Uterus (tissue), 3 donors: ENCODE measurements at regions not wholly inside any gene's neighbourhood (a gene's known extent, or its start where the extent isn't known, plus 50 kb on each side); places are given as distances from the start of the nearest gene placed in this dataset.

Experiments used
- DNase-seq, 2 donors: peaks; one replicate each; pipeline ENCODE4 v3.0.0-alpha.2; 2019 to 2020
- H3K27ac ChIP-seq, 2 donors: fragments of 200-600 bp; sonication (generic); 1 replicate in 1 of 2; 2 replicates in 1 of 2; pipeline ENCODE4 v1.5.1; 2016 to 2018
- H3K27me3 ChIP-seq, 2 donors: fragments of 200-600 bp; sonication (generic); one replicate each; pipeline ENCODE4 v1.5.1; 2018 to 2019; ENCODE audit warnings: control low read depth in 1 of 2
- H3K36me3 ChIP-seq, 2 donors: fragments of 200-600 bp; sonication (generic); one replicate each; pipeline ENCODE4 v1.5.1; 2019; ENCODE audit warnings: control low read depth in 1 of 2
- H3K4me1 ChIP-seq, 2 donors: fragments of 200-600 bp; sonication (generic); one replicate each; pipeline ENCODE4 v1.5.1; 2018 to 2019; ENCODE audit warnings: control low read depth in 1 of 2
- H3K4me3 ChIP-seq, 2 donors: fragments of 200-600 bp; sonication (generic); 1 replicate in 1 of 2; 2 replicates in 1 of 2; pipeline ENCODE4 v1.5.1; 2018 to 2019; ENCODE audit warnings: mild to moderate bottlenecking in 1 of 2
- H3K9me3 ChIP-seq, 2 donors: fragments of 200-600 bp; sonication (generic); one replicate each; pipeline ENCODE4 v1.5.1; 2019; ENCODE audit warnings: control low read depth in 1 of 2
- CTCF ChIP-seq, 4 experiments: fragments of 200-600 bp in 2 of 4; fragments of 450-650 bp in 2 of 4; sonication (generic) in 2 of 4; IDR thresholded peaks; one replicate each; pipeline ENCODE4 v1.5.1; 2016 to 2019; ENCODE audit warnings: antibody characterized with exemption in 4 of 4, mild to moderate bottlenecking in 2 of 4, moderate library complexity in 1 of 4
- POLR2A ChIP-seq, 2 donors: fragments of 450-650 bp; IDR thresholded peaks; one replicate each; pipeline ENCODE4 v1.6.1; 2016; ENCODE audit warnings: antibody characterized with exemption in 2 of 2, mild to moderate bottlenecking in 1 of 2, moderate library complexity in 1 of 2
- intact Hi-C: fragments of 100-400 bp; cut with DNase I; formaldehyde crosslinking; loops from one replicate; pipeline ENCODE4 v1.15.1; 2023; ENCODE audit warnings: low total_unique reads
- donor health status: DM: yes; HTN: yes; CAD: no.

GRCh38 chr10:123603130-123603529, 63.0 kb upstream of the GPR26 start:
- H3K36me3 ChIP-seq, result no peaks in the 10 kb centered on the region
- TF ChIP-seq POLR2A (IDR thresholded peaks at IDR 0.05), result no peak
- no peak for TF ChIP-seq CTCF (IDR thresholded peaks at IDR 0.05)
- no peak overlapping the region for H3K27ac ChIP-seq
- no peak overlapping the region for H3K4me3 ChIP-seq
- no peaks in the 10 kb centered on the region for H3K4me1 ChIP-seq
- intact Hi-C loops, result no loop called here
- H3K9me3 ChIP-seq, result no peaks in the 10 kb centered on the region
- DNase-seq, result no peak
- no peaks in the 10 kb centered on the region for H3K27me3 ChIP-seq

DNA sequence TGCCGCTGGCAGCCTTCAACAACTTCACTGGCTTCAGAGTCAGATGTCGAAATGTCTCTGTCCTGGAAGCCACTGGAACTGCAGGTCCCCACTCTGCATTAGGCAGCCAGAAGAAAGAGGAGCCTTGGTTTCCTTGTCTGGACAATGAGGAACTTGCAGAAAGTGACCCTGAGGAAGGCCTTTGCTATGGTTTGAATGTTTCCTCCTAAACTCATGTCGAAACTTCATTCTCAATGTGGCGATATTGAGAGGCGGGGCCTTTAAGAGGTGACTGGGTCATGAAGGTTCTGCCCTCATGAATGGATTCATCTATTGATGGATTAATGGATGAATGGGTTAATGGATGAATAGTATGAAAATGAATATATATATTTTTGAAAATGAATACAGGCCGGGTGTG, 61.6 kb upstream of the GPR26 start:
- TF ChIP-seq POLR2A (IDR thresholded peaks at IDR 0.05) (no peak), CTCF (IDR thresholded peaks at IDR 0.05) (no peak)
- no peaks in the 10 kb centered on the region for H3K4me1 ChIP-seq
- no peaks in the 10 kb centered on the region for H3K9me3 ChIP-seq
- H3K27ac ChIP-seq, result no peak overlapping the region
- no peaks in the 10 kb centered on the region for H3K36me3 ChIP-seq
- H3K4me3 ChIP-seq, result no peak overlapping the region
- intact Hi-C loops, result no loop called here
- DNase-seq, result no peak
- H3K27me3 ChIP-seq, result no peaks in the 10 kb centered on the region

DNA sequence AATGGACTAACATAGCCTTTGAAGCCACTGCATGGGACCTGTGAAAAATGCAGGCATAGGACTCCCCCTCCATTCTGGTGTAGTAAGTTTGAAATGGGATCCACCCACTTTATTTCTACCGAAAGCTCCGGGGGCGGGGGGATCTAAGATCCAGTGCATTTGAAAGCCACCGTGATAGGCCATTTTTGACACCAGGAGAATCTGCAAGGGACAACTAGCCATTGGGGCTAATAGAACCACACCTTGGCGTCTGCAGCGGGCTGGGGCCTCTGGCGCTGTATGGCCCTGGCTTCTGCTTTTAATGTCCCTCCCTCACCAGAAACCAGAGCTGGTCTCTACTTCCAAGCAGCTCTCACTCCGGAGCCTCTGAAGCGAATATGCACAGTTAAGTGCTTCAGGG, 60.1 kb upstream of the GPR26 start:
- no peak for TF ChIP-seq CTCF (IDR thresholded peaks at IDR 0.05)
- TF ChIP-seq POLR2A (IDR thresholded peaks at IDR 0.05), result no peak
- intact Hi-C loops, result no loop called here
- Histone ChIP-seq H3K27ac (no peak overlapping the region), H3K27me3 (no peaks in the 10 kb centered on the region), H3K9me3 (no peaks in the 10 kb centered on the region), H3K36me3 (no peaks in the 10 kb centered on the region), H3K4me1 (no peaks in the 10 kb centered on the region), H3K4me3 (no peak overlapping the region)
- DNase-seq, result no peak

DNA sequence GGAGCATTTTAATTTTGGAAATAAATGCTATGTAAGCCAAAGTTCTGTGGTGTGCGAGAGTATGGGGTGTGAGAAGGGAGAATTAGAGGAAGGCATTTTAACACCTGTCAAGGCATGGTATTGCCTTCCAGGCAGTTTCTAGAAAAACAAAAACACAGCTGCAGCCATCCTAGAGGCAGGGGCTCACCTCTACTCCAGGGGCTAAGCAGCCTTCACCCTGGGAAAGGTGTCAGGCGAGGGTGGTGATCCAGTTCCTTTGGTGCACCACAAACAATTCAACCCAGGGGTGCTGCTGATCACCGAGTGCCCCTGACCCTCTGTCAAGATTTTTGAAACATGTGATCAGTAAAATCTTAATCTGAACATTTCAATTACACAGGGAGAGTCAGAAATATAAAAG, 59.2 kb upstream of the GPR26 start:
- H3K4me1 ChIP-seq, result no peaks in the 10 kb centered on the region
- H3K4me3 ChIP-seq, result no peak overlapping the region
- intact Hi-C loops, result no loop called here
- H3K27ac ChIP-seq, result no peak overlapping the region
- no peak for TF ChIP-seq CTCF (IDR thresholded peaks at IDR 0.05)
- no peak for TF ChIP-seq POLR2A (IDR thresholded peaks at IDR 0.05)
- H3K9me3 ChIP-seq, result no peaks in the 10 kb centered on the region
- no peak for DNase-seq
- H3K36me3 ChIP-seq, result no peaks in the 10 kb centered on the region
- H3K27me3 ChIP-seq, result no peaks in the 10 kb centered on the region

GRCh38 chr10:123607386-123607785, 58.8 kb upstream of the GPR26 start:
- Histone ChIP-seq H3K4me3 (no peak overlapping the region), H3K4me1 (no peaks in the 10 kb centered on the region), H3K9me3 (no peaks in the 10 kb centered on the region), H3K27me3 (no peaks in the 10 kb centered on the region), H3K36me3 (no peaks in the 10 kb centered on the region), H3K27ac (no peak overlapping the region)
- TF ChIP-seq POLR2A (IDR thresholded peaks at IDR 0.05) (no peak), CTCF (IDR thresholded peaks at IDR 0.05) (no peak)
- no peak for DNase-seq
- intact Hi-C loops, result no loop called here
